ENCODE measurements at regions not wholly inside any gene's neighbourhood (a gene's known extent, or its start where the extent isn't known, plus 50 kb on each side); places are given as distances from the start of the nearest gene placed in this dataset.

- no peaks in the 10 kb centered on the region for H3K4me1 ChIP-seq (ENCODE audit: control insufficient read depth, extremely low read depth, insufficient read depth, low read length)
- no peaks in the 10 kb centered on the region for H3K36me3 ChIP-seq (ENCODE audit: control insufficient read depth in 2 of 2, extremely low read depth in 1 of 2, insufficient read depth in 2 of 2, low read length in 2 of 2)
- H3K9me1 ChIP-seq (replicated peaks; ENCODE audit: control insufficient read depth, extremely low read depth, insufficient read depth, low read length), result no peaks in the 10 kb centered on the region
- no peak overlapping the region for H3K4me3 ChIP-seq (replicated peaks in 1 of 3; ENCODE audit: insufficient read depth in 1 of 3, low read depth in 1 of 3, low read length in 3 of 3)
- peaks cover 2 to 11% of the 10 kb centered on the region in 2 experiments for H3K27me3 ChIP-seq (ENCODE audit: control insufficient read depth in 2 of 2, insufficient read depth in 2 of 2, low read length in 2 of 2)
- dilution Hi-C loops (cut with MboI; ENCODE audit: extremely low pct_ligation_motif_present, low sequenced_read_pairs) (no loop called here), intact Hi-C loops (cut with micrococcal nuclease) (no loop called here)
- no peak overlapping the region for H2AFZ ChIP-seq (ENCODE audit: low read depth, low read length)
- TF ChIP-seq EZH2 (IDR thresholded peaks at IDR 0.05; ENCODE audit: borderline replicate concordance, low read depth, low read length, severe bottlenecking) (no peak), JUN (IDR thresholded peaks at IDR 0.05; ENCODE audit: borderline replicate concordance, insufficient read depth, insufficient read length, low read depth) (no peak), FOS (IDR thresholded peaks at IDR 0.05; ENCODE audit: borderline replicate concordance, insufficient read depth, low read length) (no peak), MYC (IDR thresholded peaks at IDR 0.05; ENCODE audit: low read depth, low read length) (no peak), POLR2A (IDR thresholded peaks at IDR 0.05; ENCODE audit: low read depth, low read length) (no peak), GATA2 (IDR thresholded peaks at IDR 0.05; ENCODE audit: insufficient read depth, insufficient read length, low read depth, low read length) (no peak), POLR2AphosphoS5 (IDR thresholded peaks at IDR 0.05; ENCODE audit: insufficient read depth, low read depth, low read length) (no peak)
- TF ChIP-seq, protein P1, sequence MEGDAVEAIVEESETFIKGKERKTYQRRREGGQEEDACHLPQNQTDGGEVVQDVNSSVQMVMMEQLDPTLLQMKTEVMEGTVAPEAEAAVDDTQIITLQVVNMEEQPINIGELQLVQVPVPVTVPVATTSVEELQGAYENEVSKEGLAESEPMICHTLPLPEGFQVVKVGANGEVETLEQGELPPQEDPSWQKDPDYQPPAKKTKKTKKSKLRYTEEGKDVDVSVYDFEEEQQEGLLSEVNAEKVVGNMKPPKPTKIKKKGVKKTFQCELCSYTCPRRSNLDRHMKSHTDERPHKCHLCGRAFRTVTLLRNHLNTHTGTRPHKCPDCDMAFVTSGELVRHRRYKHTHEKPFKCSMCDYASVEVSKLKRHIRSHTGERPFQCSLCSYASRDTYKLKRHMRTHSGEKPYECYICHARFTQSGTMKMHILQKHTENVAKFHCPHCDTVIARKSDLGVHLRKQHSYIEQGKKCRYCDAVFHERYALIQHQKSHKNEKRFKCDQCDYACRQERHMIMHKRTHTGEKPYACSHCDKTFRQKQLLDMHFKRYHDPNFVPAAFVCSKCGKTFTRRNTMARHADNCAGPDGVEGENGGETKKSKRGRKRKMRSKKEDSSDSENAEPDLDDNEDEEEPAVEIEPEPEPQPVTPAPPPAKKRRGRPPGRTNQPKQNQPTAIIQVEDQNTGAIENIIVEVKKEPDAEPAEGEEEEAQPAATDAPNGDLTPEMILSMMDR (IDR thresholded peaks at IDR 0.05; ENCODE audit: extremely low read depth in 1 of 2, insufficient read depth in 1 of 2, low read depth in 1 of 2, low read length in 2 of 2), result no peak
- TF ChIP-seq, protein P2, sequence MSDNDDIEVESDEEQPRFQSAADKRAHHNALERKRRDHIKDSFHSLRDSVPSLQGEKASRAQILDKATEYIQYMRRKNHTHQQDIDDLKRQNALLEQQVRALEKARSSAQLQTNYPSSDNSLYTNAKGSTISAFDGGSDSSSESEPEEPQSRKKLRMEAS (IDR thresholded peaks at IDR 0.05; ENCODE audit: insufficient read depth, insufficient read length), result no peak
- H3K9ac ChIP-seq (replicated peaks; ENCODE audit: extremely low read depth, insufficient read depth, low read length), result no peak overlapping the region
- no TSS peak for BruUV-seq (replicated peaks)
- DNase-seq (ENCODE audit: low read depth, low spot score) (no peak), FAIRE-seq (no peak)
- CTCF ChIA-PET, result interaction anchor here (0.6 to 1.0 kb wide), 2 partner anchors 60 to 1197 kb away, joined by 3 to 4 read pairs; no protein-coding TSS in a partner anchor
- no peaks in the 10 kb centered on the region for H3K79me2 ChIP-seq (ENCODE audit: control insufficient read depth, insufficient read depth, low read length)
- H3K4me2 ChIP-seq (ENCODE audit: insufficient read depth, low read length), result no peak overlapping the region
- no peaks in the 10 kb centered on the region for H4K20me1 ChIP-seq (replicated peaks; ENCODE audit: control insufficient read depth, extremely low read depth, insufficient read depth, low read length)
- POLR2A ChIA-PET, result no interaction called here
- no peak overlapping the region for H3K27ac ChIP-seq (ENCODE audit: insufficient read depth, low read depth, low read length)
- no peaks in the 10 kb centered on the region for H3K9me3 ChIP-seq (replicated peaks; ENCODE audit: control insufficient read depth, insufficient read depth, low read length)
Observed at GRCh38 chr21:35779690-35780570, 280.4 kb downstream of the SETD4 start.

Measured in endothelial cell of umbilical vein (primary cell).